Hepatocyte (in vitro differentiated cells): ENCODE measurements at regions not wholly inside any gene's neighbourhood (a gene's known extent, or its start where the extent isn't known, plus 50 kb on each side); places are given as distances from the start of the nearest gene placed in this dataset.
"Not testable (repeated sequence)": the region's sequence is repeated elsewhere in the genome, so short reads cannot be mapped to it uniquely, and the experiment has no call there.

Source experiments
- DNase-seq: peaks from one replicate; pipeline ENCODE4 v3.0.0-alpha.2; 2016; ENCODE audit warnings: low spot score
- H2AFZ ChIP-seq: fragments of 200-600 bp; sonication (generic); 2 replicates; pipeline ENCODE4 v1.6.0; 2016; ENCODE audit warnings: antibody characterized with exemption, mild to moderate bottlenecking
- H3K27ac ChIP-seq: fragments of 200-600 bp; sonication (generic); 2 replicates; pipeline ENCODE4 v1.5.1; 2016; ENCODE audit warnings: mild to moderate bottlenecking
- H3K27me3 ChIP-seq: fragments of 200-600 bp; sonication (generic); 2 replicates; pipeline ENCODE4 v1.6.1; 2016
- H3K36me3 ChIP-seq: fragments of 200-600 bp; sonication (generic); replicated peaks from 2 replicates; pipeline ENCODE4 v1.5.1; 2016; ENCODE audit warnings: low read depth; ENCODE audit not compliant: insufficient read depth
- H3K4me1 ChIP-seq: fragments of 200-600 bp; sonication (generic); 2 replicates; pipeline ENCODE4 v1.5.1; 2016; ENCODE audit warnings: mild to moderate bottlenecking, moderate library complexity; ENCODE audit not compliant: insufficient read depth
- H3K4me2 ChIP-seq: fragments of 200-600 bp; sonication (generic); 2 replicates; pipeline ENCODE4 v1.6.0; 2016
- H3K4me3 ChIP-seq: fragments of 200-600 bp; sonication (generic); 2 replicates; pipeline ENCODE4 v1.5.1; 2016; ENCODE audit warnings: mild to moderate bottlenecking
- H3K79me2 ChIP-seq: fragments of 200-600 bp; sonication (generic); 2 replicates; pipeline ENCODE4 v1.6.0; 2017; ENCODE audit warnings: mild to moderate bottlenecking
- H3K9me2 ChIP-seq: fragments of 200-600 bp; sonication (generic); replicated peaks from 2 replicates; pipeline ENCODE4 v1.6.0; 2017; ENCODE audit warnings: mild to moderate bottlenecking; ENCODE audit not compliant: insufficient read depth
- H3K9me3 ChIP-seq: fragments of 200-600 bp; sonication (generic); 2 replicates; pipeline ENCODE4 v1.5.1; 2016; ENCODE audit warnings: low read depth, mild to moderate bottlenecking
- H4K20me1 ChIP-seq: fragments of 200-600 bp; sonication (generic); 2 replicates; pipeline ENCODE4 v1.6.0; 2016; ENCODE audit warnings: mild to moderate bottlenecking; ENCODE audit not compliant: insufficient read depth, poor library complexity, severe bottlenecking
- CTCF ChIP-seq: fragments of 200-600 bp; sonication (generic); IDR thresholded peaks from 2 replicates; pipeline ENCODE4 v1.5.1; 2016; ENCODE audit warnings: antibody characterized with exemption, mild to moderate bottlenecking; ENCODE audit not compliant: poor library complexity
- EZH2 ChIP-seq: fragments of 200-600 bp; sonication (generic); IDR thresholded peaks from 2 replicates; pipeline ENCODE4 v1.6.1; 2016; ENCODE audit warnings: antibody characterized with exemption, mild to moderate bottlenecking, borderline replicate concordance
- EZH2phosphoT487 ChIP-seq: fragments of 200-600 bp; sonication (generic); IDR thresholded peaks from one replicate; pipeline ENCODE4 v1.6.1; 2018; ENCODE audit warnings: antibody characterized with exemption, mild to moderate bottlenecking, low read depth, moderate library complexity; ENCODE audit not compliant: unreplicated experiment, severe bottlenecking
- WGBS: methylation state at CpG from one replicate; pipeline ENCODE4 v1.1.6; 2016; ENCODE audit warnings: low lambda C conversion rate; ENCODE audit errors: missing lambda C conversion rate; 5-methylcytosine and 5-hydroxymethylcytosine counted together

- no peak overlapping the region for H3K27ac ChIP-seq
- no peaks in the 10 kb centered on the region for H3K27me3 ChIP-seq
- H3K4me2 ChIP-seq, result no peak overlapping the region
- WGBS, result 87% methylated on average over 3 of the region's 3 CpGs
- no peaks in the 10 kb centered on the region for H3K36me3 ChIP-seq
- no peak overlapping the region for H2AFZ ChIP-seq
- H3K4me3 ChIP-seq, result no peak overlapping the region
- TF ChIP-seq EZH2, result no peak
- H3K9me3 ChIP-seq, result no peaks in the 10 kb centered on the region
- H3K79me2 ChIP-seq, result no peaks in the 10 kb centered on the region
- H3K9me2 ChIP-seq, result no peaks in the 10 kb centered on the region
- no peak for DNase-seq
- no peaks in the 10 kb centered on the region for H4K20me1 ChIP-seq
- H3K4me1 ChIP-seq, result no peaks in the 10 kb centered on the region
Measured at GRCh38 chr6:155538708-155539390, 83.2 kb upstream of the NOX3 start.

- WGBS, result 95% methylated on average over 2 of the region's 2 CpGs
- no peaks in the 10 kb centered on the region for H3K4me1 ChIP-seq
- DNase-seq, result no peak
- H3K4me3 ChIP-seq, result no peak overlapping the region
- no peak overlapping the region for H3K4me2 ChIP-seq
- H3K9me3 ChIP-seq, result no peaks in the 10 kb centered on the region
- H3K9me2 ChIP-seq, result no peaks in the 10 kb centered on the region
- H2AFZ ChIP-seq, result no peak overlapping the region
- H3K27ac ChIP-seq, result no peak overlapping the region
- no peaks in the 10 kb centered on the region for H3K27me3 ChIP-seq
- H4K20me1 ChIP-seq, result no peaks in the 10 kb centered on the region
- no peaks in the 10 kb centered on the region for H3K36me3 ChIP-seq
- H3K79me2 ChIP-seq, result no peaks in the 10 kb centered on the region
- TF ChIP-seq EZH2phosphoT487 (no peak), EZH2 (no peak), CTCF (no peak)
Measured at GRCh38 chr6:155534678-155535077, 79.0 kb upstream of the NOX3 start.

GRCh38 chr6:155530219-155530834, 74.7 kb upstream of the NOX3 start:
- H3K9me2 ChIP-seq, result no peaks in the 10 kb centered on the region
- no peaks in the 10 kb centered on the region for H4K20me1 ChIP-seq
- WGBS, result 42% methylated on average over 4 of the region's 4 CpGs
- no peaks in the 10 kb centered on the region for H3K27me3 ChIP-seq
- no peaks in the 10 kb centered on the region for H3K9me3 ChIP-seq
- H3K4me2 ChIP-seq, result no peak overlapping the region
- no peak overlapping the region for H3K4me3 ChIP-seq
- H3K79me2 ChIP-seq, result no peaks in the 10 kb centered on the region
- H2AFZ ChIP-seq, result no peak overlapping the region
- no peaks in the 10 kb centered on the region for H3K4me1 ChIP-seq
- no peaks in the 10 kb centered on the region for H3K36me3 ChIP-seq
- H3K27ac ChIP-seq, result peak overlapping the region; percentile 61
- DNase-seq, result peak; percentile 52
- TF ChIP-seq CTCF (peak; percentile 76), EZH2 (no peak)

- H3K4me3 ChIP-seq, H4K20me1 ChIP-seq, H3K36me3 ChIP-seq, H2AFZ ChIP-seq, H3K27me3 ChIP-seq, H3K4me1 ChIP-seq, DNase-seq, H3K4me2 ChIP-seq, H3K9me3 ChIP-seq, H3K79me2 ChIP-seq, H3K9me2 ChIP-seq: not testable (repeated sequence)
- H3K27ac ChIP-seq, result peak overlapping the region; percentile 61
- WGBS, result 97% methylated on average over 7 of the region's 7 CpGs
Measured at GRCh38 chr6:155529814-155530213, 74.2 kb upstream of the NOX3 start.
